IMR-90 (cell line): ENCODE measurements at regions not wholly inside any gene's neighbourhood (a gene's known extent, or its start where the extent isn't known, plus 50 kb on each side); places are given as distances from the start of the nearest gene placed in this dataset.

Experiments used
- ATAC-seq: fragments of 200-7000 bp; cut with Tn5 transposase; 2 replicates; pipeline ENCODE4 v1.9.1; 2020; ENCODE audit warnings: low read depth, mild to moderate bottlenecking, moderate library complexity
- BruUV-seq: library from RNA; stranded (reverse); fragments of 400-500 nt; replicated peaks from 2 replicates; lab custom pipeline; 2021; lab: Mats Ljungman, UMichigan
- CTCF ChIA-PET: fragments of 300-600 bp; formaldehyde crosslinking; extraction: SDS; loops from one replicate; lab custom pipeline; 2021; ENCODE audit warnings: antibody characterized with exemption; lab: Yijun Ruan, JAX
- POLR2A ChIA-PET: fragments of 300-600 bp; sonication (Branson Sonifier 250); formaldehyde crosslinking; loops from one replicate; lab custom pipeline; 2022; ENCODE audit warnings: antibody characterized with exemption; ENCODE audit not compliant: unreplicated experiment; lab: Charles Lee
- DNase-seq: peaks from one replicate; pipeline ENCODE4 v3.0.0; 2013
- H2AFZ ChIP-seq: replicated peaks from 2 replicates; pipeline ENCODE3; 2013; ENCODE audit warnings: low read length, mild to moderate bottlenecking; ENCODE audit not compliant: poor library complexity
- H2AK5ac ChIP-seq: 2 replicates; pipeline ENCODE4 v1.6.1; 2013; ENCODE audit warnings: low read depth, low read length, inconsistent platforms
- H2AK9ac ChIP-seq: replicated peaks from 2 replicates; pipeline ENCODE3; 2013; ENCODE audit warnings: mild to moderate bottlenecking, low read depth, low read length, moderate library complexity; ENCODE audit not compliant: poor library complexity
- H2BK120ac ChIP-seq: 2 replicates; pipeline ENCODE4 v1.6.1; 2013; ENCODE audit warnings: low read depth, low read length, inconsistent platforms
- H2BK15ac ChIP-seq: 3 replicates; pipeline ENCODE4 v1.6.1; 2013; ENCODE audit warnings: low read depth, low read length, inconsistent platforms
- H2BK20ac ChIP-seq: 2 replicates; pipeline ENCODE4 v1.6.1; 2013; ENCODE audit warnings: low read depth, mild to moderate bottlenecking, inconsistent platforms, low read length, moderate library complexity
- H2BK5ac ChIP-seq: 2 replicates; pipeline ENCODE4 v1.6.1; 2013; ENCODE audit warnings: mild to moderate bottlenecking, low read depth, low read length, inconsistent platforms; ENCODE audit not compliant: poor library complexity, severe bottlenecking
- H3K14ac ChIP-seq: replicated peaks from 2 replicates; pipeline ENCODE4 v1.6.1; 2013; ENCODE audit warnings: low read depth, low read length, inconsistent platforms
- H3K18ac ChIP-seq: 2 replicates; pipeline ENCODE4 v1.6.1; 2013; ENCODE audit warnings: low read depth, low read length, control low read depth
- H3K23ac ChIP-seq: 2 replicates; pipeline ENCODE4 v1.6.1; 2013; ENCODE audit warnings: low read depth, low read length, inconsistent platforms
- H3K27ac ChIP-seq: 2 replicates; pipeline ENCODE4 v1.5.1; 2013; ENCODE audit warnings: mild to moderate bottlenecking, control low read depth, low read length; ENCODE audit not compliant: insufficient read depth
- H3K27me3 ChIP-seq: 2 replicates; pipeline ENCODE4 v1.6.1; 2013; ENCODE audit warnings: low read length; ENCODE audit not compliant: control insufficient read depth, insufficient read depth
- H3K36me3 ChIP-seq: 2 replicates; pipeline ENCODE4 v1.6.1; 2013; ENCODE audit warnings: low read length, mixed read lengths; ENCODE audit not compliant: control insufficient read depth, insufficient read depth
- H3K4ac ChIP-seq: 2 replicates; pipeline ENCODE4 v1.6.1; 2013; ENCODE audit warnings: low read depth, low read length, inconsistent platforms
- H3K4me1 ChIP-seq: 2 replicates; pipeline ENCODE4 v1.6.1; 2013; ENCODE audit warnings: low read length, mixed read lengths; ENCODE audit not compliant: control insufficient read depth, insufficient read depth
- H3K4me2 ChIP-seq: 2 replicates; pipeline ENCODE4 v1.6.1; 2013; ENCODE audit warnings: low read depth, mild to moderate bottlenecking, control low read depth, low read length, moderate library complexity
- H3K4me3 ChIP-seq: 2 replicates; pipeline ENCODE4 v1.5.1; 2013; ENCODE audit warnings: low read depth, mild to moderate bottlenecking, control low read depth, low read length, moderate library complexity; ENCODE audit not compliant: insufficient read depth
- H3K56ac ChIP-seq: 2 replicates; pipeline ENCODE4 v1.6.1; 2013; ENCODE audit warnings: low read length, inconsistent platforms; ENCODE audit not compliant: insufficient read depth; ENCODE audit errors: extremely low read depth
- H3K79me1 ChIP-seq, 2 experiments: 2 replicates each; pipeline ENCODE4 v1.6.1; 2013; ENCODE audit warnings: low read length in 2 of 2, inconsistent platforms in 1 of 2, low read depth in 1 of 2
- H3K9ac ChIP-seq: 2 replicates; pipeline ENCODE4 v1.6.1; 2013; ENCODE audit warnings: low read depth, low read length, control low read depth
- H3K9me1 ChIP-seq: 2 replicates; pipeline ENCODE4 v1.6.1; 2013; ENCODE audit warnings: low read length, inconsistent platforms; ENCODE audit not compliant: insufficient read depth
- H3K9me3 ChIP-seq: 2 replicates; pipeline ENCODE4 v1.6.1; 2013; ENCODE audit warnings: low read length; ENCODE audit not compliant: control insufficient read depth, insufficient read depth
- H4K20me1 ChIP-seq: 2 replicates; pipeline ENCODE4 v1.6.1; 2013; ENCODE audit warnings: low read length, inconsistent platforms; ENCODE audit not compliant: insufficient read depth
- H4K5ac ChIP-seq: 2 replicates; pipeline ENCODE4 v1.6.1; 2013; ENCODE audit warnings: mild to moderate bottlenecking, low read depth, low read length, control low read depth
- H4K8ac ChIP-seq, 2 experiments: 2 replicates each; pipeline ENCODE4 v1.6.1; 2013; ENCODE audit warnings: low read depth in 2 of 2, low read length in 2 of 2, control low read depth in 1 of 2, inconsistent platforms in 1 of 2
- H4K91ac ChIP-seq: 2 replicates; pipeline ENCODE4 v1.6.1; 2013; ENCODE audit warnings: low read depth, low read length, inconsistent platforms; ENCODE audit not compliant: insufficient read depth
- CHD1 ChIP-seq: IDR thresholded peaks from 2 replicates; pipeline ENCODE4 v1.6.1; 2012; ENCODE audit warnings: low read depth, low read length, improper control_type of control experiment
- CTCF ChIP-seq: conservative IDR thresholded peaks from 2 replicates; pipeline ENCODE4 v1.5.1; 2012; ENCODE audit warnings: mild to moderate bottlenecking, low read depth, low read length, improper control_type of control experiment
- FOS ChIP-seq: fragments of 150-350 bp; IDR thresholded peaks from 2 replicates; pipeline ENCODE4 v1.6.1; 2016; ENCODE audit warnings: low read depth, low read length
- MXI1 ChIP-seq: IDR thresholded peaks from 2 replicates; pipeline ENCODE4 v1.6.1; 2012; ENCODE audit warnings: low read depth, mild to moderate bottlenecking, low read length, moderate library complexity, borderline replicate concordance
- NFE2L2 ChIP-seq: fragments of 150-350 bp; IDR thresholded peaks from 2 replicates; pipeline ENCODE4 v1.6.1; 2016; ENCODE audit warnings: low read depth, mild to moderate bottlenecking, low read length
- RAD21 ChIP-seq: IDR thresholded peaks from 2 replicates; pipeline ENCODE4 v1.6.1; 2012; ENCODE audit warnings: low read length, improper control_type of control experiment
- RFX5 ChIP-seq: IDR thresholded peaks from 2 replicates; pipeline ENCODE4 v1.8.0; 2012; ENCODE audit warnings: low read depth, mild to moderate bottlenecking, low read length, moderate library complexity
- WGBS, 2 experiments: methylation state at CpG; one replicate each; pipeline versions ENCODE4 v1.1.5 to v1.1.7; 2013; ENCODE audit warnings: missing lambda C conversion rate in 2 of 2; ENCODE audit not compliant: insufficient read length in 1 of 2; ENCODE audit errors: extremely low coverage in 2 of 2; 5-methylcytosine and 5-hydroxymethylcytosine counted together
- dilution Hi-C: fragments of 300-500 bp; cut with HindIII; formaldehyde crosslinking; loops from one replicate; pipeline ENCODE4 v1.14.3; 2018; ENCODE audit warnings: low sequenced_read_pairs; ENCODE audit not compliant: unreplicated experiment
- in situ Hi-C: fragments of 300-500 bp; cut with MboI; formaldehyde crosslinking; loops from 3 replicates; pipeline ENCODE4 v1.14.3; 2019; ENCODE audit warnings: low sequenced_read_pairs, inconsistent platforms, mixed read lengths
- intact Hi-C: fragments of 100-400 bp; cut with micrococcal nuclease; formaldehyde crosslinking; loops from 2 replicates; pipeline ENCODE4 v1.10.0; 2022

- Histone ChIP-seq H3K9me3 (peaks cover 12% of the 10 kb centered on the region), H3K14ac (no peak overlapping the region), H4K91ac (no peak overlapping the region), H3K18ac (no peak overlapping the region), H3K9ac (no peak overlapping the region), H4K5ac (no peak overlapping the region), H3K79me1 (no peaks in the 10 kb centered on the region), H3K4me1 (no peaks in the 10 kb centered on the region), H4K8ac (no peak overlapping the region), H3K4me3 (no peak overlapping the region), H3K36me3 (no peaks in the 10 kb centered on the region), H2BK20ac (no peak overlapping the region), H3K27ac (no peak overlapping the region), H4K20me1 (no peaks in the 10 kb centered on the region), H3K27me3 (no peaks in the 10 kb centered on the region), H2BK120ac (no peak overlapping the region), H3K4ac (no peak overlapping the region), H3K23ac (no peak overlapping the region), H2BK5ac (no peak overlapping the region), H2AFZ (no peak overlapping the region), H2AK9ac (no peak overlapping the region), H3K56ac (no peak overlapping the region), H2BK15ac (no peak overlapping the region), H3K4me2 (no peak overlapping the region), H3K9me1 (no peaks in the 10 kb centered on the region), H2AK5ac (no peak overlapping the region)
- intact Hi-C loops, result no loop called here
- DNase-seq (no peak), ATAC-seq (no peak)
- in situ Hi-C loops, result no loop called here
- no TSS peak for BruUV-seq
- ChIA-PET CTCF (no interaction called here), POLR2A (no interaction called here)
- TF ChIP-seq CTCF (no peak), FOS (no peak), MXI1 (no peak), RAD21 (no peak), NFE2L2 (no peak), RFX5 (no peak), CHD1 (no peak)
- no CpG with 5 or more reads among the region's 9 CpGs for WGBS, 2 experiments
- dilution Hi-C loops, result no loop called here
Observed at GRCh38 chr2:129188451-129188850, 791.0 kb upstream of the RAB6C start.
